ENCODE measurements at regions not wholly inside any gene's neighbourhood (a gene's known extent, or its start where the extent isn't known, plus 50 kb on each side); places are given as distances from the start of the nearest gene placed in this dataset.

- TF ChIP-seq CTCF (IDR thresholded peaks at IDR 0.05) (no peak), POLR2A (IDR thresholded peaks at IDR 0.05) (no peak)
Measured at GRCh38 chr6:98047164-98047563, 764.1 kb upstream of the MMS22L start.
